HEK293 (cell line): ENCODE measurements at regions not wholly inside any gene's neighbourhood (a gene's known extent, or its start where the extent isn't known, plus 50 kb on each side); places are given as distances from the start of the nearest gene placed in this dataset.

Source experiments
- CTCF ChIA-PET: fragments of 350-600 bp; formaldehyde crosslinking; extraction: SDS; loops from one replicate; lab custom pipeline; 2021; ENCODE audit warnings: antibody characterized with exemption; lab: Yijun Ruan, JAX
- POLR2A ChIA-PET: fragments of 300-600 bp; formaldehyde crosslinking; extraction: SDS; loops from one replicate; lab custom pipeline; 2020; ENCODE audit warnings: antibody characterized with exemption, inconsistent platforms; lab: Yijun Ruan, JAX
- H3K27ac ChIP-seq: fragments of 200-500 bp; sonication (Bioruptor generic); 2 replicates; pipeline ENCODE4 v1.5.1; 2014; ENCODE audit warnings: low read depth, low read length, control low read depth, inconsistent platforms; ENCODE audit errors: extremely low read depth
- H3K36me3 ChIP-seq, 2 experiments: fragments of 200-500 bp in 1 of 2; sonication (Bioruptor generic) in 1 of 2; 1 replicate in 1 of 2; 2 replicates in 1 of 2; pipeline ENCODE4 v1.5.1; 2014 to 2017; ENCODE audit warnings: inconsistent platforms in 2 of 2, low read length in 2 of 2; ENCODE audit not compliant: control insufficient read depth in 2 of 2, insufficient read depth in 1 of 2
- H3K4me1 ChIP-seq: fragments of 200-500 bp; sonication (Bioruptor generic); 2 replicates; pipeline ENCODE4 v1.5.1; 2014; ENCODE audit warnings: mild to moderate bottlenecking, low read length, inconsistent platforms; ENCODE audit not compliant: control insufficient read depth, insufficient read depth
- H3K4me3 ChIP-seq: 2 replicates; pipeline ENCODE4 v1.5.1; 2011; ENCODE audit warnings: low read depth, mild to moderate bottlenecking, control low read depth, low read length, moderate library complexity
- H3K9me3 ChIP-seq: fragments of 200-500 bp; sonication (Bioruptor generic); 2 replicates; pipeline ENCODE4 v1.5.1; 2014; ENCODE audit warnings: low read depth, low read length, inconsistent platforms; ENCODE audit not compliant: control insufficient read depth, insufficient read depth
- AEBP2 ChIP-seq: fragments of 450-650 bp; formaldehyde crosslinking; IDR thresholded peaks from 2 replicates; pipeline ENCODE4 v1.5.1; 2016; ENCODE audit warnings: missing biosample characterization, missing genetic modification characterization, borderline replicate concordance
- GLIS2 ChIP-seq: fragments of 450-650 bp; formaldehyde crosslinking; IDR thresholded peaks from 2 replicates; pipeline ENCODE4 v1.5.1; 2016; ENCODE audit warnings: missing biosample characterization, missing genetic modification characterization
- HOXA7 ChIP-seq: sonication (generic); formaldehyde crosslinking; IDR thresholded peaks from 2 replicates; pipeline ENCODE4 v1.8.1; 2022; ENCODE audit warnings: missing genetic modification reagents, borderline replicate concordance
- PRDM1 ChIP-seq: fragments of 450-650 bp; formaldehyde crosslinking; IDR thresholded peaks from 2 replicates; pipeline ENCODE4; 2016; ENCODE audit warnings: missing biosample characterization, missing genetic modification characterization
- PRDM6 ChIP-seq: fragments of 450-650 bp; formaldehyde crosslinking; IDR thresholded peaks from 2 replicates; pipeline ENCODE4 v1.5.1; 2017; ENCODE audit warnings: missing biosample characterization, missing genetic modification characterization
- ZBTB10 ChIP-seq: fragments of 450-650 bp; formaldehyde crosslinking; IDR thresholded peaks from 2 replicates; pipeline ENCODE4 v1.5.1; 2016; ENCODE audit warnings: missing biosample characterization, missing genetic modification characterization
- ZBTB11 ChIP-seq: fragments of 450-650 bp; formaldehyde crosslinking; conservative IDR thresholded peaks from 2 replicates; pipeline ENCODE4 v1.5.1; 2016; ENCODE audit warnings: low read depth, missing biosample characterization, missing genetic modification characterization
- ZEB2 ChIP-seq: fragments of 450-650 bp; formaldehyde crosslinking; IDR thresholded peaks from 2 replicates; pipeline ENCODE4 v1.5.1; 2016; ENCODE audit warnings: missing biosample characterization, missing genetic modification characterization
- ZNF121 ChIP-seq: fragments of 450-650 bp; formaldehyde crosslinking; IDR thresholded peaks from 2 replicates; pipeline ENCODE4 v1.5.1; 2016; ENCODE audit warnings: missing biosample characterization, missing genetic modification characterization
- ZNF146 ChIP-seq: fragments of 450-650 bp; formaldehyde crosslinking; IDR thresholded peaks from 2 replicates; pipeline ENCODE4 v1.5.1; 2016; ENCODE audit warnings: missing biosample characterization, missing genetic modification characterization
- ZNF175 ChIP-seq: fragments of 450-650 bp; formaldehyde crosslinking; IDR thresholded peaks from 2 replicates; pipeline ENCODE4 v1.5.1; 2016; ENCODE audit warnings: missing biosample characterization, missing genetic modification characterization
- ZNF18 ChIP-seq: fragments of 450-650 bp; formaldehyde crosslinking; IDR thresholded peaks from 2 replicates; pipeline ENCODE4 v1.5.1; 2016; ENCODE audit warnings: missing biosample characterization, missing genetic modification characterization
- ZNF26 ChIP-seq: fragments of 450-650 bp; formaldehyde crosslinking; IDR thresholded peaks from 2 replicates; pipeline ENCODE4 v1.5.1; 2016; ENCODE audit warnings: missing biosample characterization, missing genetic modification characterization
- ZNF274 ChIP-seq, 2 experiments: fragments of 200-500 bp in 1 of 2; fragments of 450-650 bp in 1 of 2; sonication (Bioruptor generic) in 1 of 2; formaldehyde crosslinking in 1 of 2; IDR thresholded peaks; 2 replicates each; pipeline versions ENCODE4 v1.5.1 to v1.6.1; 2014 to 2016; ENCODE audit warnings: borderline replicate concordance in 1 of 2, inconsistent platforms in 1 of 2, low read length in 1 of 2, missing biosample characterization in 1 of 2, missing genetic modification characterization in 1 of 2
- ZNF514 ChIP-seq: fragments of 450-650 bp; formaldehyde crosslinking; IDR thresholded peaks from 2 replicates; pipeline ENCODE4 v1.5.1; 2016; ENCODE audit warnings: missing biosample characterization, missing genetic modification characterization
- ZNF544 ChIP-seq: fragments of 450-650 bp; formaldehyde crosslinking; IDR thresholded peaks from 2 replicates; pipeline ENCODE4 v1.5.0; 2017; ENCODE audit warnings: missing biosample characterization, missing genetic modification characterization
- ZNF548 ChIP-seq: fragments of 450-650 bp; formaldehyde crosslinking; IDR thresholded peaks from 2 replicates; pipeline ENCODE4 v1.5.1; 2016; ENCODE audit warnings: missing biosample characterization, missing genetic modification characterization
- ZNF560 ChIP-seq: fragments of 450-650 bp; formaldehyde crosslinking; IDR thresholded peaks from 2 replicates; pipeline ENCODE4 v1.5.1; 2017; ENCODE audit warnings: missing biosample characterization, missing genetic modification characterization, borderline replicate concordance
- ZSCAN30 ChIP-seq: fragments of 450-650 bp; IDR thresholded peaks from 2 replicates; pipeline ENCODE4 v1.5.1; 2018; ENCODE audit warnings: missing biosample characterization, mild to moderate bottlenecking, missing genetic modification characterization, moderate library complexity

GRCh38 chr11:11082646-11083045 lies 224.8 kb upstream of the ZBED5 start:
- Histone ChIP-seq H3K4me1 (no peaks in the 10 kb centered on the region), H3K36me3 (no peaks in the 10 kb centered on the region), H3K9me3 (no peaks in the 10 kb centered on the region), H3K4me3 (no peak overlapping the region), H3K27ac (no peak overlapping the region)
- ChIA-PET POLR2A (no interaction called here), CTCF (interaction anchor here (0.6 to 1.0 kb wide), 2 partner anchors 11 to 54 kb away, joined by 3 to 5 read pairs; no protein-coding TSS in a partner anchor)
- TF ChIP-seq ZNF544 (tag by site-specific recombination), result no peak
- no peak for TF ChIP-seq ZNF26 (tag by site-specific recombination)
- no peak for TF ChIP-seq ZNF175

- TF ChIP-seq GLIS2 (tag by site-specific recombination) (no peak), HOXA7 (CRISPR knock-in tag) (no peak), ZNF548 (no peak), ZEB2 (tag by site-specific recombination) (no peak), PRDM1 (no peak), AEBP2 (no peak), ZNF18 (tag by site-specific recombination) (no peak), ZNF560 (no peak), ZBTB11 (tag by site-specific recombination) (no peak), ZSCAN30 (tag by site-specific recombination) (no peak), ZNF121 (tag by site-specific recombination) (no peak), ZNF146 (tag by site-specific recombination) (no peak), ZBTB10 (no peak), ZNF274 (IDR thresholded peaks at IDR 0.05; ENCODE audit: low read length) (no peak), ZNF274 (tag by site-specific recombination; IDR thresholded peaks at IDR 0.05; ENCODE audit: borderline replicate concordance) (no peak), PRDM6 (tag by site-specific recombination) (no peak), ZNF514 (tag by site-specific recombination) (no peak)
- TF ChIP-seq, all 188 proteins: peak for 0
- Histone ChIP-seq H3K4me1 (no peaks in the 10 kb centered on the region), H3K36me3 (no peaks in the 10 kb centered on the region), H3K27ac (no peak overlapping the region), H3K4me3 (no peak overlapping the region), H3K9me3 (no peaks in the 10 kb centered on the region)
- ChIA-PET CTCF (interaction anchor here (0.9 to 1.0 kb wide), 2 partner anchors 10 to 54 kb away, joined by 3 to 5 read pairs; no protein-coding TSS in a partner anchor), POLR2A (no interaction called here)
Measured at GRCh38 chr11:11081776-11082175, 223.9 kb upstream of the ZBED5 start.
